ENCODE measurements at regions not wholly inside any gene's neighbourhood (a gene's known extent, or its start where the extent isn't known, plus 50 kb on each side); places are given as distances from the start of the nearest gene placed in this dataset.

- no peak for TF ChIP-seq SMAD4 (CRISPR knock-in tag; IDR thresholded peaks at IDR 0.05)
- TF ChIP-seq CTCF (IDR thresholded peaks at IDR 0.05), result no peak
- no peak for TF ChIP-seq SMAD3 (CRISPR knock-in tag; IDR thresholded peaks at IDR 0.05; ENCODE audit: borderline replicate concordance)
- no peak for TF ChIP-seq ELF4 (CRISPR knock-in tag; IDR thresholded peaks at IDR 0.05; ENCODE audit: low read depth)
- TF ChIP-seq FOXP4 (CRISPR knock-in tag; IDR thresholded peaks at IDR 0.05), result no peak
These were observed 82.9 kb upstream of the TBC1D5 start for GRCh38 chr3:17825298-17825697.

All from WTC11 (cell line).